Neural cell (in vitro differentiated cells): ENCODE measurements at regions not wholly inside any gene's neighbourhood (a gene's known extent, or its start where the extent isn't known, plus 50 kb on each side); places are given as distances from the start of the nearest gene placed in this dataset.

ENCODE experiments used
- H2AFZ ChIP-seq: fragments of 200-600, 300-800 bp; sonication (generic), shearing (Covaris generic); 2 replicates; pipeline ENCODE4 v1.6.0; 2014; ENCODE audit warnings: low read depth, mild to moderate bottlenecking, antibody characterized with exemption, low read length, moderate library complexity
- H3F3A ChIP-seq: fragments of 200-600 bp; shearing (Covaris generic); 2 replicates; pipeline ENCODE4 v1.6.1; 2016; ENCODE audit warnings: mild to moderate bottlenecking, moderate library complexity, mixed read lengths, antibody characterized with exemption, low read length; ENCODE audit not compliant: insufficient read depth, poor library complexity, severe bottlenecking
- H3K27ac ChIP-seq: fragments of 200-600, 300-800 bp; sonication (generic), shearing (Covaris generic); 2 replicates; pipeline ENCODE4 v1.5.1; 2014; ENCODE audit warnings: mild to moderate bottlenecking, low read length, moderate library complexity
- H3K27me3 ChIP-seq: fragments of 300-800, 200-600 bp; sonication (generic), shearing (Covaris generic); 2 replicates; pipeline ENCODE4 v1.6.0; 2014; ENCODE audit warnings: mild to moderate bottlenecking, low read depth, low read length, moderate library complexity; ENCODE audit not compliant: insufficient read depth
- H3K36me3 ChIP-seq: fragments of 300-800, 200-600 bp; sonication (generic), shearing (Covaris generic); 2 replicates; pipeline ENCODE4 v1.5.1; 2014; ENCODE audit warnings: mild to moderate bottlenecking, antibody characterized with exemption, low read length, moderate library complexity; ENCODE audit not compliant: insufficient read depth
- H3K4me2 ChIP-seq: fragments of 300-800, 200-600 bp; sonication (generic), shearing (Covaris generic); 2 replicates; pipeline ENCODE4 v1.6.0; 2014; ENCODE audit warnings: mild to moderate bottlenecking, low read length
- H3K4me3 ChIP-seq: fragments of 300-800, 200-600 bp; sonication (generic), shearing (Covaris generic); 2 replicates; pipeline ENCODE4 v1.5.1; 2014; ENCODE audit warnings: mild to moderate bottlenecking, low read length, moderate library complexity
- H3K79me2 ChIP-seq: fragments of 200-600 bp; shearing (Covaris generic); replicated peaks from 2 replicates; pipeline ENCODE4 v1.6.0; 2014; ENCODE audit warnings: mild to moderate bottlenecking, low read length, moderate library complexity; ENCODE audit not compliant: insufficient read depth
- H3K9ac ChIP-seq: fragments of 300-800, 200-600 bp; sonication (generic), shearing (Covaris generic); 2 replicates; pipeline ENCODE4 v1.6.1; 2016; ENCODE audit warnings: mild to moderate bottlenecking, low read length, mixed read lengths
- H3K9me2 ChIP-seq: fragments of 200-600 bp; shearing (Covaris generic); 2 replicates; pipeline ENCODE4 v1.6.1; 2016; ENCODE audit warnings: mild to moderate bottlenecking, low read length, mixed read lengths; ENCODE audit not compliant: insufficient read depth
- H3K9me3 ChIP-seq: fragments of 200-600, 300-800 bp; sonication (generic), shearing (Covaris generic); 2 replicates; pipeline ENCODE4 v1.6.1; 2016; ENCODE audit warnings: mild to moderate bottlenecking, mixed run types, low read length, moderate library complexity, mixed read lengths
- H4K20me1 ChIP-seq: fragments of 200-600 bp; shearing (Covaris generic); 2 replicates; pipeline ENCODE4 v1.6.1; 2016; ENCODE audit warnings: mild to moderate bottlenecking, mixed run types; ENCODE audit not compliant: insufficient read depth
- CTCF ChIP-seq: fragments of 450-650 bp; IDR thresholded peaks from 2 replicates; pipeline ENCODE4 v1.5.1; 2014; ENCODE audit warnings: antibody characterized with exemption, mild to moderate bottlenecking, moderate library complexity; ENCODE audit not compliant: poor library complexity, severe bottlenecking
- EP300 ChIP-seq: fragments of 450-650 bp; conservative IDR thresholded peaks from 2 replicates; pipeline ENCODE4 v1.6.1; 2014; ENCODE audit warnings: antibody characterized with exemption, mild to moderate bottlenecking, moderate library complexity; ENCODE audit not compliant: poor library complexity, severe bottlenecking
- EZH2 ChIP-seq: fragments of 200-600, 300-800 bp; shearing (Covaris generic), sonication (generic); IDR thresholded peaks from 2 replicates; pipeline ENCODE4 v1.6.1; 2014; ENCODE audit warnings: antibody characterized with exemption, low read length, borderline replicate concordance, mild to moderate bottlenecking; ENCODE audit not compliant: insufficient read depth, poor library complexity, severe bottlenecking
- MXI1 ChIP-seq: fragments of 450-650 bp; conservative IDR thresholded peaks from 2 replicates; pipeline ENCODE4 v1.6.1; 2014; ENCODE audit warnings: antibody characterized with exemption, mild to moderate bottlenecking; ENCODE audit not compliant: poor library complexity, severe bottlenecking
- POLR2AphosphoS5 ChIP-seq: IDR thresholded peaks from 2 replicates; pipeline ENCODE4 v1.6.1; 2012
- RAD21 ChIP-seq: fragments of 450-650 bp; conservative IDR thresholded peaks from 2 replicates; pipeline ENCODE4 v1.6.1; 2014; ENCODE audit warnings: antibody characterized with exemption, mild to moderate bottlenecking, moderate library complexity
- REST ChIP-seq: IDR thresholded peaks from 2 replicates; pipeline ENCODE4 v1.6.1; 2012; ENCODE audit warnings: borderline replicate concordance
- SMC3 ChIP-seq: fragments of 450-650 bp; conservative IDR thresholded peaks from 2 replicates; pipeline ENCODE4 v1.6.1; 2014; ENCODE audit warnings: antibody characterized with exemption, mild to moderate bottlenecking, moderate library complexity; ENCODE audit not compliant: poor library complexity
- TAF1 ChIP-seq: IDR thresholded peaks from 2 replicates; pipeline ENCODE4 v1.6.1; 2012; ENCODE audit warnings: low read depth

- H3K9me3 ChIP-seq, result no peaks in the 10 kb centered on the region
- no peak overlapping the region for H3K27ac ChIP-seq
- no peak overlapping the region for H3K9ac ChIP-seq
- no peaks in the 10 kb centered on the region for H3K36me3 ChIP-seq
- H3K27me3 ChIP-seq, result no peaks in the 10 kb centered on the region
- H3K9me2 ChIP-seq, result no peaks in the 10 kb centered on the region
- no peak overlapping the region for H3K4me2 ChIP-seq
- H3F3A ChIP-seq, result no peaks in the 10 kb centered on the region
- H4K20me1 ChIP-seq, result no peaks in the 10 kb centered on the region
- H2AFZ ChIP-seq, result no peak overlapping the region
- no peak for TF ChIP-seq EP300
- TF ChIP-seq CTCF, result no peak
- no peak for TF ChIP-seq SMC3
- TF ChIP-seq EZH2, result no peak
- no peak for TF ChIP-seq RAD21
- TF ChIP-seq REST, result no peak
- no peak for TF ChIP-seq MXI1
- no peak for TF ChIP-seq POLR2AphosphoS5
- TF ChIP-seq TAF1, result no peak
- H3K4me3 ChIP-seq, result no peak overlapping the region
- H3K79me2 ChIP-seq, result no peaks in the 10 kb centered on the region
Measured at GRCh38 chr2:198441246-198441645, 636.9 kb downstream of the PLCL1 start.

- Histone ChIP-seq H3K79me2 (no peaks in the 10 kb centered on the region), H3K27ac (no peak overlapping the region), H3K27me3 (no peaks in the 10 kb centered on the region), H3K4me2 (no peak overlapping the region), H3K36me3 (no peaks in the 10 kb centered on the region), H3K9ac (no peak overlapping the region), H3K9me2 (no peaks in the 10 kb centered on the region), H3F3A (no peaks in the 10 kb centered on the region), H3K4me3 (no peak overlapping the region), H3K9me3 (no peaks in the 10 kb centered on the region), H4K20me1 (no peaks in the 10 kb centered on the region), H2AFZ (no peak overlapping the region)
- TF ChIP-seq RAD21 (no peak), TAF1 (no peak), CTCF (no peak), POLR2AphosphoS5 (no peak), REST (no peak), EZH2 (no peak), MXI1 (no peak), SMC3 (no peak), EP300 (no peak)
Measured at GRCh38 chr2:198440833-198441232, 636.4 kb downstream of the PLCL1 start.
